OCI-LY1 (cell line): ENCODE measurements at regions not wholly inside any gene's neighbourhood (a gene's known extent, or its start where the extent isn't known, plus 50 kb on each side); places are given as distances from the start of the nearest gene placed in this dataset.

Experiments
- H2AFZ ChIP-seq: fragments of 200-600 bp; sonication (generic), shearing (Covaris generic); 2 replicates; pipeline ENCODE4 v1.6.0; 2014; ENCODE audit warnings: antibody characterized with exemption, mild to moderate bottlenecking, low read length
- H3F3A ChIP-seq: fragments of 200-600 bp; sonication (generic), shearing (Covaris generic); 2 replicates; pipeline ENCODE4 v1.6.0; 2014; ENCODE audit warnings: mild to moderate bottlenecking, antibody characterized with exemption, low read length, moderate library complexity; ENCODE audit not compliant: insufficient read depth
- H3K27ac ChIP-seq: fragments of 200-600 bp; sonication (generic); 2 replicates; pipeline ENCODE4 v1.5.1; 2014; ENCODE audit warnings: low read length, mixed run types, mild to moderate bottlenecking, low read depth; ENCODE audit not compliant: poor library complexity, severe bottlenecking
- H3K27me3 ChIP-seq: fragments of 200-600 bp; sonication (generic); 2 replicates; pipeline ENCODE4 v1.6.0; 2014; ENCODE audit warnings: antibody characterized with exemption, mild to moderate bottlenecking, low read length, moderate library complexity; ENCODE audit not compliant: insufficient read depth
- H3K36me3 ChIP-seq: fragments of 200-600 bp; sonication (generic); 2 replicates; pipeline ENCODE4 v1.6.1; 2014; ENCODE audit warnings: mild to moderate bottlenecking, antibody characterized with exemption, low read length, moderate library complexity, mixed read lengths; ENCODE audit not compliant: insufficient read depth
- H3K4me1 ChIP-seq: fragments of 200-600 bp; sonication (generic); 2 replicates; pipeline ENCODE4 v1.5.1; 2014; ENCODE audit warnings: mild to moderate bottlenecking, low read length, moderate library complexity; ENCODE audit not compliant: insufficient read depth, severe bottlenecking
- H3K4me2 ChIP-seq: fragments of 200-600 bp; sonication (generic), shearing (Covaris generic); 2 replicates; pipeline ENCODE4 v1.6.1; 2014; ENCODE audit warnings: low read length
- H3K4me3 ChIP-seq: fragments of 200-600 bp; sonication (generic); 2 replicates; pipeline ENCODE4 v1.5.1; 2014; ENCODE audit warnings: low read length, low read depth, mild to moderate bottlenecking, mixed read lengths; ENCODE audit not compliant: poor library complexity, severe bottlenecking
- H3K79me2 ChIP-seq: fragments of 200-600 bp; shearing (Covaris generic); 2 replicates; pipeline ENCODE4 v1.6.1; 2016; ENCODE audit warnings: mixed run types, low read length, mixed read lengths; ENCODE audit not compliant: insufficient read depth
- H3K9ac ChIP-seq: fragments of 200-600 bp; sonication (generic), shearing (Covaris generic); 2 replicates; pipeline ENCODE4 v1.6.1; 2014; ENCODE audit warnings: mild to moderate bottlenecking, low read length, mixed read lengths
- H3K9me2 ChIP-seq: fragments of 200-600 bp; sonication (generic), shearing (Covaris generic); 2 replicates; pipeline ENCODE4 v1.6.1; 2014; ENCODE audit warnings: low read depth, mild to moderate bottlenecking, low read length, mixed read lengths
- H3K9me3 ChIP-seq: fragments of 200-600 bp; shearing (Covaris generic); 2 replicates; pipeline ENCODE4 v1.6.1; 2014; ENCODE audit warnings: low read length, mixed read lengths
- H4K20me1 ChIP-seq: fragments of 200-600 bp; sonication (generic), shearing (Covaris generic); 2 replicates; pipeline ENCODE4 v1.6.0; 2016; ENCODE audit warnings: mild to moderate bottlenecking, low read length; ENCODE audit not compliant: insufficient read depth
- EZH2 ChIP-seq: fragments of 200-600 bp; sonication (generic), shearing (Covaris generic); IDR thresholded peaks from 2 replicates; pipeline ENCODE4 v1.8.0; 2017; ENCODE audit warnings: borderline replicate concordance, mixed run types, mild to moderate bottlenecking, antibody characterized with exemption, low read length, moderate library complexity, mixed read lengths
- TF ChIP-seq, protein P1 (sequence below): fragments of 200-600 bp; sonication (generic), shearing (Covaris generic); IDR thresholded peaks from 2 replicates; pipeline ENCODE4 v1.5.1; 2017; ENCODE audit warnings: mild to moderate bottlenecking, antibody characterized with exemption, low read length, moderate library complexity, mixed read lengths

- Histone ChIP-seq H3K27me3 (no peaks in the 10 kb centered on the region), H3K9me3 (peaks cover 3% of the 10 kb centered on the region; the same call in 1 of the 2 replicates), H4K20me1 (no peaks in the 10 kb centered on the region), H3F3A (no peaks in the 10 kb centered on the region), H2AFZ (no peak overlapping the region), H3K9ac (no peak overlapping the region), H3K36me3 (no peaks in the 10 kb centered on the region; the same call in 1 of the 2 replicates), H3K27ac (no peak overlapping the region), H3K4me1 (no peaks in the 10 kb centered on the region), H3K4me2 (no peak overlapping the region), H3K9me2 (no peaks in the 10 kb centered on the region), H3K4me3 (no peak overlapping the region), H3K79me2 (no peaks in the 10 kb centered on the region)
- no peak for TF ChIP-seq EZH2
- TF ChIP-seq, protein P1, sequence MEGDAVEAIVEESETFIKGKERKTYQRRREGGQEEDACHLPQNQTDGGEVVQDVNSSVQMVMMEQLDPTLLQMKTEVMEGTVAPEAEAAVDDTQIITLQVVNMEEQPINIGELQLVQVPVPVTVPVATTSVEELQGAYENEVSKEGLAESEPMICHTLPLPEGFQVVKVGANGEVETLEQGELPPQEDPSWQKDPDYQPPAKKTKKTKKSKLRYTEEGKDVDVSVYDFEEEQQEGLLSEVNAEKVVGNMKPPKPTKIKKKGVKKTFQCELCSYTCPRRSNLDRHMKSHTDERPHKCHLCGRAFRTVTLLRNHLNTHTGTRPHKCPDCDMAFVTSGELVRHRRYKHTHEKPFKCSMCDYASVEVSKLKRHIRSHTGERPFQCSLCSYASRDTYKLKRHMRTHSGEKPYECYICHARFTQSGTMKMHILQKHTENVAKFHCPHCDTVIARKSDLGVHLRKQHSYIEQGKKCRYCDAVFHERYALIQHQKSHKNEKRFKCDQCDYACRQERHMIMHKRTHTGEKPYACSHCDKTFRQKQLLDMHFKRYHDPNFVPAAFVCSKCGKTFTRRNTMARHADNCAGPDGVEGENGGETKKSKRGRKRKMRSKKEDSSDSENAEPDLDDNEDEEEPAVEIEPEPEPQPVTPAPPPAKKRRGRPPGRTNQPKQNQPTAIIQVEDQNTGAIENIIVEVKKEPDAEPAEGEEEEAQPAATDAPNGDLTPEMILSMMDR: no peak
Measured at GRCh38 chr6:150463852-150464251, 95.0 kb downstream of the IYD start.

GRCh38 chr6:150464966-150465365 lies 96.2 kb downstream of the IYD start:
- no peaks in the 10 kb centered on the region for H3K4me1 ChIP-seq
- no peak for TF ChIP-seq EZH2
- TF ChIP-seq, protein P1: no peak
- no peak overlapping the region for H3K9ac ChIP-seq
- no peak overlapping the region for H2AFZ ChIP-seq
- H3K4me3 ChIP-seq: no peak overlapping the region
- H3K9me3 ChIP-seq: peaks cover 3% of the 10 kb centered on the region; the same call in 1 of the 2 replicates
- no peaks in the 10 kb centered on the region for H3K9me2 ChIP-seq
- no peaks in the 10 kb centered on the region; the same call in 1 of the 2 replicates for H3K36me3 ChIP-seq
- no peak overlapping the region for H3K27ac ChIP-seq
- H3K79me2 ChIP-seq: no peaks in the 10 kb centered on the region
- H3K4me2 ChIP-seq: no peak overlapping the region
- no peaks in the 10 kb centered on the region for H4K20me1 ChIP-seq
- H3F3A ChIP-seq: no peaks in the 10 kb centered on the region
- no peaks in the 10 kb centered on the region for H3K27me3 ChIP-seq

DNA sequence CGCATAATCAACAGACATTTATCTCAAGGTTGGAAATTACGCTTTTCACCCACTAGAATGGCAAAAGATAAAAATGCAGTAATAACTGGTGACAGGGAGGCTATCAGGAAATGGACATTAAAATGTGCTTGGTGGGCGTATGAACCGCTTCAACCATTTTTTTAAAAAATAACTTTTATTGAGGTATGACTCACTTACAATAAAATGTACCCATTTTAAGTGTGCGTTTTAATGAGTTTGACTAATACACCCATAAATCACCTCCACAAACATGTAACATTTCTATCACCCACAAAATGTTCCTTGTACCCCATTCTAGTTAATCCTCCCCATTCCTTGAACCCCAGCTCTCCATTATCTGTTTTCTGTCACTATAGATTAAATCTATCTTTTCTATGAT lies 96.8 kb downstream of the IYD start:
- Histone ChIP-seq H3K4me1 (no peaks in the 10 kb centered on the region), H3K27ac (no peak overlapping the region), H3K4me3 (no peak overlapping the region), H3K4me2 (no peak overlapping the region), H4K20me1 (no peaks in the 10 kb centered on the region), H3F3A (no peaks in the 10 kb centered on the region), H3K9ac (no peak overlapping the region), H3K9me2 (no peaks in the 10 kb centered on the region), H2AFZ (no peak overlapping the region), H3K79me2 (no peaks in the 10 kb centered on the region), H3K36me3 (no peaks in the 10 kb centered on the region; the same call in 1 of the 2 replicates), H3K27me3 (no peaks in the 10 kb centered on the region), H3K9me3 (peaks cover 3% of the 10 kb centered on the region; the same call in 1 of the 2 replicates)
- TF ChIP-seq, protein P1: no peak
- TF ChIP-seq EZH2: no peak
